Large intestine (tissue), 3 donors: ENCODE measurements at regions not wholly inside any gene's neighbourhood (a gene's known extent, or its start where the extent isn't known, plus 50 kb on each side); places are given as distances from the start of the nearest gene placed in this dataset.
A peak's percentile ranks its signal among the peaks of the same experiment; 100 is the strongest.

Experiments
- DNase-seq, 2 donors: peaks; one replicate each; pipeline versions ENCODE4 v3.0.0 to v3.0.0-alpha.2; 2013
- H3K27ac ChIP-seq: one replicate; pipeline ENCODE4 v1.5.1; 2013; ENCODE audit warnings: low read length
- H3K27me3 ChIP-seq: 2 replicates; pipeline ENCODE4 v1.6.1; 2013; ENCODE audit warnings: low read length; ENCODE audit not compliant: control insufficient read depth, insufficient read depth
- H3K36me3 ChIP-seq: 2 replicates; pipeline ENCODE4 v1.6.1; 2013; ENCODE audit warnings: low read length; ENCODE audit not compliant: control insufficient read depth, insufficient read depth
- H3K4me1 ChIP-seq: one replicate; pipeline ENCODE4 v1.6.1; 2013; ENCODE audit warnings: low read length; ENCODE audit not compliant: control insufficient read depth, insufficient read depth
- H3K4me3 ChIP-seq: one replicate; pipeline ENCODE4 v1.5.1; 2013; ENCODE audit warnings: low read length
- H3K9me3 ChIP-seq: one replicate; pipeline ENCODE4 v1.6.1; 2013; ENCODE audit warnings: mild to moderate bottlenecking, low read depth, low read length, moderate library complexity; ENCODE audit not compliant: control insufficient read depth
- WGBS: methylation state at CpG from one replicate; pipeline ENCODE4 v1.1.5; 2013; ENCODE audit warnings: low lambda C conversion rate; ENCODE audit not compliant: insufficient coverage; 5-methylcytosine and 5-hydroxymethylcytosine counted together

- Histone ChIP-seq H3K4me1 (no peaks in the 10 kb centered on the region), H3K27ac (no peak overlapping the region), H3K9me3 (no peaks in the 10 kb centered on the region), H3K4me3 (no peak overlapping the region), H3K27me3 (no peaks in the 10 kb centered on the region), H3K36me3 (no peaks in the 10 kb centered on the region)
- DNase-seq, result no peak
- no CpG with 5 or more reads among the region's 1 CpG for WGBS
Measured at GRCh38 chr5:85278193-85278592, 893.5 kb upstream of the EDIL3 start.

- Histone ChIP-seq H3K27ac (no peak overlapping the region), H3K4me3 (no peak overlapping the region), H3K4me1 (no peaks in the 10 kb centered on the region), H3K27me3 (no peaks in the 10 kb centered on the region), H3K9me3 (no peaks in the 10 kb centered on the region), H3K36me3 (no peaks in the 10 kb centered on the region)
- no peak for DNase-seq
- WGBS, result no CpG with 5 or more reads among the region's 3 CpGs
Measured at GRCh38 chr5:85288914-85289313, 904.2 kb upstream of the EDIL3 start.

- no peak overlapping the region for H3K27ac ChIP-seq
- H3K9me3 ChIP-seq, result no peaks in the 10 kb centered on the region
- peak; percentile 0 to 29 for DNase-seq
- 11% methylated on average over 4 of the region's 7 CpGs for WGBS
- H3K4me1 ChIP-seq, result no peaks in the 10 kb centered on the region
- H3K4me3 ChIP-seq, result peak overlapping the region; percentile 28
- H3K36me3 ChIP-seq, result no peaks in the 10 kb centered on the region
- H3K27me3 ChIP-seq, result no peaks in the 10 kb centered on the region
Measured at GRCh38 chr5:85293145-85293785, 908.6 kb upstream of the EDIL3 start.

GRCh38 chr5:85304524-85304923 is 919.8 kb upstream of the EDIL3 start:
- H3K4me1 ChIP-seq, result no peaks in the 10 kb centered on the region
- WGBS, result 86% methylated on average over 1 of the region's 2 CpGs
- no peak overlapping the region for H3K27ac ChIP-seq
- no peak overlapping the region for H3K4me3 ChIP-seq
- DNase-seq, result no peak
- no peaks in the 10 kb centered on the region for H3K36me3 ChIP-seq
- H3K27me3 ChIP-seq, result no peaks in the 10 kb centered on the region
- H3K9me3 ChIP-seq, result no peaks in the 10 kb centered on the region

GRCh38 chr5:85305766-85306165 is 921.1 kb upstream of the EDIL3 start:
- WGBS, result 88% methylated on average over 1 of the region's 3 CpGs
- H3K4me1 ChIP-seq, result no peaks in the 10 kb centered on the region
- no peak overlapping the region for H3K27ac ChIP-seq
- H3K27me3 ChIP-seq, result no peaks in the 10 kb centered on the region
- no peak for DNase-seq
- H3K36me3 ChIP-seq, result no peaks in the 10 kb centered on the region
- no peak overlapping the region for H3K4me3 ChIP-seq
- H3K9me3 ChIP-seq, result no peaks in the 10 kb centered on the region

GRCh38 chr5:85311536-85311935 is 926.9 kb upstream of the EDIL3 start:
- Histone ChIP-seq H3K27me3 (no peaks in the 10 kb centered on the region), H3K9me3 (peaks cover 3% of the 10 kb centered on the region), H3K27ac (no peak overlapping the region), H3K4me1 (no peaks in the 10 kb centered on the region), H3K4me3 (no peak overlapping the region), H3K36me3 (no peaks in the 10 kb centered on the region)
- WGBS, result 100% methylated on average over 1 of the region's 7 CpGs
- DNase-seq, result no peak

DNA sequence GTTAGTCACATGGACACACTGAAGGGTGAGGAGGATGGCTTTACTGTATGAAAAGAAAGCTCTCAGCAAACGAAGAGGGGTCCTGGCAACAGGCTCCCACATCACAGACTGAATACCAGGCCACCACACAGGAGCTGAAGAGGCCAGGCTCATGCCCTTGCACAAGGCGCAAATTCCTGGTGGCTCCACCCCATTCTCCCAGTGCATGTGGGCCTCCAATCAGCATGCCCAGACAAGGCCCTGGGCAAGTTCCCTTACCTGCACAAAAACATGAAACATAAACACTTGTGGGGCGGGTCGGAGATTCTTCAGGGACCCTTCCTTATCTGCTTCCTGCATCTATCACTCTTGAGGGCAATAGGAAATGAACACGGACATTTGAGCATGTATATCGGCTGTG is 935.8 kb upstream of the EDIL3 start:
- H3K9me3 ChIP-seq, result peaks cover 4% of the 10 kb centered on the region
- no peak overlapping the region for H3K4me3 ChIP-seq
- H3K27ac ChIP-seq, result no peak overlapping the region
- peak in 1 of 2 donors; percentile 0 for DNase-seq
- H3K27me3 ChIP-seq, result no peaks in the 10 kb centered on the region
- no peaks in the 10 kb centered on the region for H3K4me1 ChIP-seq
- WGBS, result 73% methylated on average over 2 of the region's 6 CpGs
- no peaks in the 10 kb centered on the region for H3K36me3 ChIP-seq

- no peaks in the 10 kb centered on the region for H3K27me3 ChIP-seq
- H3K36me3 ChIP-seq, result no peaks in the 10 kb centered on the region
- H3K4me3 ChIP-seq, result no peak overlapping the region
- no peak for DNase-seq
- no CpG with 5 or more reads among the region's 1 CpG for WGBS
- no peaks in the 10 kb centered on the region for H3K4me1 ChIP-seq
- no peaks in the 10 kb centered on the region for H3K9me3 ChIP-seq
- H3K27ac ChIP-seq, result no peak overlapping the region
Measured at GRCh38 chr5:85333276-85333675, 948.6 kb upstream of the EDIL3 start.

GRCh38 chr5:85337435-85337834 is 952.8 kb upstream of the EDIL3 start:
- no peak for DNase-seq
- no peaks in the 10 kb centered on the region for H3K9me3 ChIP-seq
- H3K4me3 ChIP-seq, result no peak overlapping the region
- no peaks in the 10 kb centered on the region for H3K36me3 ChIP-seq
- no peak overlapping the region for H3K27ac ChIP-seq
- no peaks in the 10 kb centered on the region for H3K4me1 ChIP-seq
- WGBS, result 100% methylated on average over 1 of the region's 5 CpGs
- no peaks in the 10 kb centered on the region for H3K27me3 ChIP-seq

GRCh38 chr5:85340790-85341189 is 956.1 kb upstream of the EDIL3 start:
- no peak for DNase-seq
- Histone ChIP-seq H3K27me3 (no peaks in the 10 kb centered on the region), H3K4me1 (no peaks in the 10 kb centered on the region), H3K27ac (no peak overlapping the region), H3K36me3 (no peaks in the 10 kb centered on the region), H3K9me3 (no peaks in the 10 kb centered on the region), H3K4me3 (no peak overlapping the region)

DNA sequence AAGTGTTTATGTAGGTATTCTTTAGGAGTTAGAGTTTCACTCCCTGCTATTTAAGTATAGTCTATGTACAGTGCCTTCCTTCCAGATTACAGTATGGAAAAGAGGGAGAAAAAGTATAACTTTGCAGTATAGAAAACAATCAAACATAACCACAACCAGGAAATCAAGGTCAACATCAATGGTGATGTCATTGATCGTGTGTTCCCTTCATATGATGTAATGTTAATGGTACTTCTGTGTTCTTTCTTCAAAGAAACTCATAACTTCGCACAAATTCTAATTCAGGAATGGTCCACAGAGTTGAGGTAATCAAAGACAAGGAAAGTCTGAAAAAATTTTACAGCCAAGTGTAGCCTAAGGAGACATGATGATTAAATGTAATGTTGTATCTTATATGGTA is 961.1 kb upstream of the EDIL3 start:
- WGBS, result 67% methylated on average over 1 of the region's 2 CpGs

More for the DNA sequence above, 961.1 kb upstream of the EDIL3 start:
- Histone ChIP-seq H3K27me3 (no peaks in the 10 kb centered on the region), H3K36me3 (no peaks in the 10 kb centered on the region), H3K9me3 (no peaks in the 10 kb centered on the region), H3K4me3 (no peak overlapping the region), H3K4me1 (no peaks in the 10 kb centered on the region), H3K27ac (no peak overlapping the region)
- no peak for DNase-seq
